GM19467 (cell line): ENCODE measurements at regions not wholly inside any gene's neighbourhood (a gene's known extent, or its start where the extent isn't known, plus 50 kb on each side); places are given as distances from the start of the nearest gene placed in this dataset.
"Not testable (repeated sequence)": the region's sequence is repeated elsewhere in the genome, so short reads cannot be mapped to it uniquely, and the experiment has no call there.

Experiments
- ATAC-seq: cut with Tn5 transposase; IDR thresholded peaks from one replicate; pipeline ENCODE4 v1.9.1; 2021; ENCODE audit warnings: mild to moderate bottlenecking, moderate library complexity; ENCODE audit not compliant: unreplicated experiment

GRCh38 chr2:184372484-184372883 lies 225.8 kb upstream of the ZNF804A start:
- no peak for ATAC-seq

- no peak for ATAC-seq
Measured at GRCh38 chr2:184394642-184395041, 203.7 kb upstream of the ZNF804A start.

- no peak for ATAC-seq
Measured at GRCh38 chr2:184402381-184402780, 195.9 kb upstream of the ZNF804A start.

- ATAC-seq = not testable (repeated sequence)
Measured at GRCh38 chr2:184407041-184407630, 191.2 kb upstream of the ZNF804A start.

GRCh38 chr2:184410160-184410559 lies 188.2 kb upstream of the ZNF804A start:
- ATAC-seq = no peak

GRCh38 chr2:184413221-184413620 lies 185.1 kb upstream of the ZNF804A start:
- no peak for ATAC-seq

- no peak for ATAC-seq
Measured at GRCh38 chr2:184413671-184414229, 184.6 kb upstream of the ZNF804A start.

GRCh38 chr2:184416146-184416913 lies 182.0 kb upstream of the ZNF804A start:
- no peak for ATAC-seq

- ATAC-seq = no peak
Measured at GRCh38 chr2:184419744-184420143, 178.6 kb upstream of the ZNF804A start.

- ATAC-seq = not testable (repeated sequence)
Measured at GRCh38 chr2:184421456-184421855, 176.9 kb upstream of the ZNF804A start.

- no peak for ATAC-seq
Measured at GRCh38 chr2:184425083-184425482, 173.2 kb upstream of the ZNF804A start.

- peak; percentile 95 for ATAC-seq
Measured at GRCh38 chr2:184444217-184444616, 154.1 kb upstream of the ZNF804A start.

- ATAC-seq = no peak
Measured at GRCh38 chr2:184444623-184445223, 153.6 kb upstream of the ZNF804A start.

GRCh38 chr2:184449760-184450159 lies 148.6 kb upstream of the ZNF804A start:
- no peak for ATAC-seq

- no peak for ATAC-seq
Measured at GRCh38 chr2:184452907-184453306, 145.4 kb upstream of the ZNF804A start.

GRCh38 chr2:184455624-184456023 lies 142.7 kb upstream of the ZNF804A start:
- no peak for ATAC-seq

- ATAC-seq = not testable (repeated sequence)
Measured at GRCh38 chr2:184456693-184457092, 141.6 kb upstream of the ZNF804A start.

GRCh38 chr2:184463102-184463865 lies 135.0 kb upstream of the ZNF804A start:
- no peak for ATAC-seq

- no peak for ATAC-seq
Measured at GRCh38 chr2:184463866-184464248, 134.5 kb upstream of the ZNF804A start.

GRCh38 chr2:184468826-184469225 lies 129.5 kb upstream of the ZNF804A start:
- ATAC-seq = no peak

GRCh38 chr2:184472481-184472880 lies 125.8 kb upstream of the ZNF804A start:
- no peak for ATAC-seq
